Kidney (tissue), 13 donors: ENCODE measurements at regions not wholly inside any gene's neighbourhood (a gene's known extent, or its start where the extent isn't known, plus 50 kb on each side); places are given as distances from the start of the nearest gene placed in this dataset.

ENCODE experiments used
- DNase-seq, 5 donors: peaks; one replicate each; pipeline ENCODE4 v3.0.0-alpha.2; 2013 to 2020
- FAIRE-seq: peaks from 2 replicates; lab custom pipeline; 2012; peaks lifted over from hg19 to GRCh38; lab: Jason Lieb, UNC
- H3K27ac ChIP-seq, 2 donors: one replicate each; pipeline ENCODE4 v1.7.0; 2013; ENCODE audit warnings: low read depth in 2 of 2, low read length in 2 of 2, inconsistent platforms in 1 of 2
- H3K27me3 ChIP-seq: one replicate; pipeline ENCODE4 v1.7.1; 2013; ENCODE audit warnings: low read length, inconsistent platforms; ENCODE audit not compliant: control insufficient read depth, insufficient read depth
- H3K36me3 ChIP-seq, 3 donors: one replicate each; pipeline versions ENCODE4 v1.7.0 to v1.7.1; 2013; ENCODE audit warnings: low read length in 3 of 3, control low read depth in 1 of 3, inconsistent platforms in 1 of 3; ENCODE audit not compliant: insufficient read depth in 3 of 3, control insufficient read depth in 2 of 3
- H3K4me1 ChIP-seq, 3 donors: one replicate each; pipeline versions ENCODE4 v1.7.0 to v1.7.1; 2013; ENCODE audit warnings: low read length in 3 of 3, inconsistent platforms in 1 of 3, low read depth in 1 of 3; ENCODE audit not compliant: control insufficient read depth in 2 of 3, insufficient read depth in 2 of 3
- H3K4me3 ChIP-seq, 3 donors: one replicate each; pipeline versions ENCODE4 v1.7.0 to v1.8.1; 2013; ENCODE audit warnings: low read length in 3 of 3, control low read depth in 1 of 3, inconsistent platforms in 1 of 3
- H3K9ac ChIP-seq, 3 donors: one replicate each; pipeline versions ENCODE4 v1.7.0 to v1.7.1; 2013; ENCODE audit warnings: low read length in 3 of 3, control low read depth in 1 of 3, inconsistent platforms in 1 of 3
- H3K9me3 ChIP-seq, 3 donors: one replicate each; pipeline versions ENCODE4 v1.7.0 to v1.7.1; 2013; ENCODE audit warnings: low read length in 3 of 3, control low read depth in 1 of 3, inconsistent platforms in 1 of 3; ENCODE audit not compliant: control insufficient read depth in 2 of 3, insufficient read depth in 1 of 3
- CTCF ChIP-seq: IDR thresholded peaks from 3 replicates; pipeline ENCODE4 v1.5.1; 2012; ENCODE audit warnings: mild to moderate bottlenecking, moderate library complexity, borderline replicate concordance; ENCODE audit not compliant: insufficient read depth; ENCODE audit errors: extremely low read depth
- intact Hi-C: fragments of 100-400 bp; cut with DNase I; formaldehyde crosslinking; loops from one replicate; pipeline ENCODE4 v1.11.1; 2022
- donor health status: control.
- donor health status: control.
- donor health status: control.
- donor health status: control.
- donor health status: control.
- donor health status: DM: yes; HTN: yes; CAD: no.
- donor health status: Normal renal cell carcinoma (clear cell type).

GRCh38 chr9:25935188-25935587 is 256.9 kb upstream of the TUSC1 start:
- Histone ChIP-seq H3K36me3 (no peaks in the 10 kb centered on the region), H3K27me3 (no peaks in the 10 kb centered on the region), H3K9ac (no peak overlapping the region), H3K9me3 (no peaks in the 10 kb centered on the region), H3K27ac (no peak overlapping the region), H3K4me1 (no peaks in the 10 kb centered on the region), H3K4me3 (no peak overlapping the region)
- no peak for TF ChIP-seq CTCF
- FAIRE-seq (no peak), DNase-seq (no peak)
- intact Hi-C loops, result no loop called here

- intact Hi-C loops, result no loop called here
- TF ChIP-seq CTCF, result no peak
- DNase-seq (no peak), FAIRE-seq (no peak)
- Histone ChIP-seq H3K9ac (no peak overlapping the region), H3K4me1 (no peaks in the 10 kb centered on the region), H3K4me3 (no peak overlapping the region), H3K36me3 (no peaks in the 10 kb centered on the region), H3K9me3 (no peaks in the 10 kb centered on the region), H3K27ac (no peak overlapping the region), H3K27me3 (no peaks in the 10 kb centered on the region)
Observed at GRCh38 chr9:25918761-25919160, 240.5 kb upstream of the TUSC1 start.

GRCh38 chr9:25917731-25918362 is 239.6 kb upstream of the TUSC1 start:
- intact Hi-C loops, result no loop called here
- Histone ChIP-seq H3K36me3 (no peaks in the 10 kb centered on the region), H3K27me3 (no peaks in the 10 kb centered on the region), H3K4me1 (no peaks in the 10 kb centered on the region), H3K4me3 (no peak overlapping the region), H3K9ac (no peak overlapping the region), H3K9me3 (no peaks in the 10 kb centered on the region), H3K27ac (no peak overlapping the region)
- FAIRE-seq, result no peak
- no peak for TF ChIP-seq CTCF
- DNase-seq, result no peak

- H3K36me3 ChIP-seq, result no peaks in the 10 kb centered on the region
- H3K27me3 ChIP-seq, result no peaks in the 10 kb centered on the region
- no peaks in the 10 kb centered on the region for H3K9me3 ChIP-seq
- H3K4me1 ChIP-seq, result no peaks in the 10 kb centered on the region
- H3K4me3 ChIP-seq, result no peak overlapping the region
- intact Hi-C loops, result no loop called here
- TF ChIP-seq CTCF, result no peak
- H3K27ac ChIP-seq, result no peak overlapping the region
- no peak for DNase-seq
- H3K9ac ChIP-seq, result no peak overlapping the region
- FAIRE-seq, result no peak
Observed at GRCh38 chr9:25913806-25914205, 235.6 kb upstream of the TUSC1 start.
